CD4-positive, CD25-positive, alpha-beta regulatory T cell (primary cell): ENCODE measurements at regions not wholly inside any gene's neighbourhood (a gene's known extent, or its start where the extent isn't known, plus 50 kb on each side); places are given as distances from the start of the nearest gene placed in this dataset.
A peak's percentile ranks its signal among the peaks of the same experiment; 100 is the strongest.
"Not testable (repeated sequence)": the region's sequence is repeated elsewhere in the genome, so short reads cannot be mapped to it uniquely, and the experiment has no call there.

Experiments used
- ATAC-seq, 2 donors: fragments of 150-1000 bp; cut with Tn5 transposase; one replicate each; pipeline ENCODE4 v1.10.0; 2021; ENCODE audit warnings: low read depth in 2 of 2, moderate number of reproducible peaks in 2 of 2, moderate library complexity in 1 of 2
- DNase-seq, 3 donors: peaks; one replicate each; pipeline versions ENCODE4 v3.0.0 to v3.0.0-alpha.2; 2012 to 2022; ENCODE audit warnings: mixed read lengths in 1 of 3
- H3K27ac ChIP-seq: one replicate; pipeline ENCODE4 v1.7.0; 2013; ENCODE audit warnings: mild to moderate bottlenecking, low read length; ENCODE audit not compliant: insufficient read depth, poor library complexity, severe bottlenecking
- H3K27me3 ChIP-seq: one replicate; pipeline ENCODE4 v1.7.0; 2013; ENCODE audit warnings: low read length; ENCODE audit not compliant: control insufficient read depth, insufficient read depth
- H3K36me3 ChIP-seq: one replicate; pipeline ENCODE4 v1.7.0; 2013; ENCODE audit warnings: mild to moderate bottlenecking, low read length, moderate library complexity; ENCODE audit not compliant: control insufficient read depth, insufficient read depth
- H3K4me1 ChIP-seq: 2 replicates; pipeline ENCODE4 v1.7.0; 2013; ENCODE audit warnings: mild to moderate bottlenecking, low read length; ENCODE audit not compliant: insufficient read depth, control insufficient read depth, poor library complexity, severe bottlenecking
- H3K4me3 ChIP-seq: one replicate; pipeline ENCODE4 v1.7.0; 2013; ENCODE audit warnings: low read depth, mild to moderate bottlenecking, low read length, moderate library complexity
- H3K9me3 ChIP-seq, 2 experiments: 1 replicate in 1 of 2; 2 replicates in 1 of 2; pipeline ENCODE4 v1.7.0; 2013; ENCODE audit warnings: low read length in 2 of 2, mild to moderate bottlenecking in 1 of 2, moderate library complexity in 1 of 2; ENCODE audit not compliant: control insufficient read depth in 2 of 2
- H3K27ac Mint-ChIP-seq, 3 donors: one replicate each; pipeline ENCODE4 v1.8.0; 2020 to 2022; ENCODE audit warnings: mild to moderate bottlenecking in 3 of 3, mixed read lengths in 3 of 3, moderate library complexity in 2 of 3
- H3K27me3 Mint-ChIP-seq: one replicate; pipeline ENCODE4 v1.8.0; 2022; ENCODE audit warnings: mild to moderate bottlenecking, mixed read lengths
- H3K36me3 Mint-ChIP-seq: one replicate; pipeline ENCODE4 v1.8.0; 2020; ENCODE audit warnings: mixed read lengths
- H3K4me1 Mint-ChIP-seq, 4 donors: one replicate each; pipeline ENCODE4 v1.8.0; 2020 to 2022; ENCODE audit warnings: mixed read lengths in 4 of 4, mild to moderate bottlenecking in 1 of 4
- H3K4me3 Mint-ChIP-seq, 4 donors: one replicate each; pipeline ENCODE4 v1.8.0; 2020 to 2022; ENCODE audit warnings: mild to moderate bottlenecking in 4 of 4, mixed read lengths in 4 of 4, moderate library complexity in 3 of 4
- H3K9me3 Mint-ChIP-seq, 7 donors: one replicate each; pipeline ENCODE4 v1.8.0; 2020 to 2022; ENCODE audit warnings: mixed read lengths in 7 of 7, mild to moderate bottlenecking in 3 of 7, moderate library complexity in 2 of 7

GRCh38 chr5:56048124-56048523 lies 53.4 kb upstream of the IL6ST start:
- no peak for DNase-seq
- H3K9me3 ChIP-seq: no peaks in the 10 kb centered on the region
- H3K4me3 ChIP-seq: no peak overlapping the region
- no peaks in the 10 kb centered on the region for H3K27me3 ChIP-seq
- peaks cover 31% of the 10 kb centered on the region for H3K4me1 ChIP-seq
- H3K27ac Mint-ChIP-seq: no peak overlapping the region
- no peaks in the 10 kb centered on the region for H3K27me3 Mint-ChIP-seq
- H3K27ac ChIP-seq: no peak overlapping the region
- no peak for ATAC-seq
- H3K36me3 ChIP-seq: no peaks in the 10 kb centered on the region
- H3K9me3 Mint-ChIP-seq: peaks cover 0 to 5% (median 0%) of the 10 kb centered on the region in 7 donors
- peaks cover 13 to 56% (median 30%) of the 10 kb centered on the region in 4 donors for H3K4me1 Mint-ChIP-seq
- peaks cover 6% of the 10 kb centered on the region for H3K36me3 Mint-ChIP-seq
- no peak overlapping the region for H3K4me3 Mint-ChIP-seq

- Mint-ChIP-seq H3K36me3 (peaks cover 3% of the 10 kb centered on the region), H3K4me3 (no peak overlapping the region), H3K9me3 (peaks cover 0 to 5% (median 0%) of the 10 kb centered on the region in 7 donors), H3K27me3 (peaks cover 4% of the 10 kb centered on the region), H3K27ac (no peak overlapping the region), H3K4me1 (peaks cover 12 to 52% (median 26%) of the 10 kb centered on the region in 4 donors)
- H3K27ac ChIP-seq: no peak overlapping the region
- H3K9me3 ChIP-seq: no peaks in the 10 kb centered on the region
- ATAC-seq (no peak), DNase-seq (no peak)
- no peaks in the 10 kb centered on the region for H3K36me3 ChIP-seq
- no peaks in the 10 kb centered on the region for H3K27me3 ChIP-seq
- no peak overlapping the region for H3K4me3 ChIP-seq
- H3K4me1 ChIP-seq: peaks cover 31% of the 10 kb centered on the region
Measured at GRCh38 chr5:56047448-56047847, 52.7 kb upstream of the IL6ST start.

- Mint-ChIP-seq H3K27ac (no peak overlapping the region), H3K9me3 (peaks cover 0 to 5% (median 0%) of the 10 kb centered on the region in 7 donors), H3K4me1 (peaks cover 6 to 38% (median 20%) of the 10 kb centered on the region in 4 donors), H3K36me3 (peaks cover 3% of the 10 kb centered on the region), H3K27me3 (peaks cover 4% of the 10 kb centered on the region), H3K4me3 (peak overlapping the region in 1 of 4 donors; percentile 33)
- DNase-seq: no peak
- H3K4me3 ChIP-seq: no peak overlapping the region
- H3K27ac ChIP-seq: no peak overlapping the region
- no peaks in the 10 kb centered on the region for H3K36me3 ChIP-seq
- no peaks in the 10 kb centered on the region for H3K27me3 ChIP-seq
- ATAC-seq: no peak
- H3K4me1 ChIP-seq: peaks cover 12% of the 10 kb centered on the region
- H3K9me3 ChIP-seq: no peaks in the 10 kb centered on the region
Measured at GRCh38 chr5:56045469-56045868, 50.7 kb upstream of the IL6ST start.

GRCh38 chr5:56044746-56045428 lies 50.1 kb upstream of the IL6ST start:
- not testable (repeated sequence) for H3K4me3 Mint-ChIP-seq, H3K27me3 Mint-ChIP-seq, ATAC-seq, H3K4me1 ChIP-seq, H3K27me3 ChIP-seq, H3K9me3 ChIP-seq, H3K4me3 ChIP-seq, DNase-seq, H3K36me3 ChIP-seq, H3K27ac Mint-ChIP-seq, H3K36me3 Mint-ChIP-seq, H3K27ac ChIP-seq, H3K9me3 Mint-ChIP-seq
- H3K4me1 Mint-ChIP-seq: peaks cover 6 to 32% (median 16%) of the 10 kb centered on the region in 4 donors
